ENCODE measurements at regions not wholly inside any gene's neighbourhood (a gene's known extent, or its start where the extent isn't known, plus 50 kb on each side); places are given as distances from the start of the nearest gene placed in this dataset.
"Not testable (repeated sequence)": the region's sequence is repeated elsewhere in the genome, so short reads cannot be mapped to it uniquely, and the experiment has no call there.

- H2AFZ ChIP-seq (ENCODE audit: low read depth, low read length) = peak overlapping the region; percentile 29
- no peaks in the 10 kb centered on the region for H3K4me1 ChIP-seq (ENCODE audit: insufficient read depth, low read length)
- no peaks in the 10 kb centered on the region for H3K9me3 ChIP-seq (ENCODE audit: low read length)
- peak overlapping the region; percentile 71 for H3K4me3 ChIP-seq (ENCODE audit: low read length)
- no peaks in the 10 kb centered on the region for H3K36me3 ChIP-seq (ENCODE audit: insufficient read depth, low read length)
- no peaks in the 10 kb centered on the region for H3K27me3 ChIP-seq (ENCODE audit: insufficient read depth, low read length)
Measured at GRCh38 chrX:66728818-66729271, 90.0 kb upstream of the EDA2R start.

- no peaks in the 10 kb centered on the region for H3K4me1 ChIP-seq (ENCODE audit: insufficient read depth, low read length)
Measured at GRCh38 chrX:66717926-66718325, 79.0 kb upstream of the EDA2R start.

GRCh38 chrX:66698273-66699204 lies 59.7 kb upstream of the EDA2R start:
- H3K36me3 ChIP-seq (ENCODE audit: insufficient read depth, low read length) = no peaks in the 10 kb centered on the region
- no peaks in the 10 kb centered on the region for H3K27me3 ChIP-seq (ENCODE audit: insufficient read depth, low read length)
- no peaks in the 10 kb centered on the region for H3K4me1 ChIP-seq (ENCODE audit: insufficient read depth, low read length)
- H3K9me3 ChIP-seq (ENCODE audit: low read length) = no peaks in the 10 kb centered on the region
- no peak overlapping the region for H3K4me3 ChIP-seq (ENCODE audit: low read length)
- H2AFZ ChIP-seq (ENCODE audit: low read depth, low read length) = no peak overlapping the region

More at GRCh38 chrX:66717926-66718325, 79.0 kb upstream of the EDA2R start:
- Histone ChIP-seq H3K9me3 (ENCODE audit: low read length) (no peaks in the 10 kb centered on the region), H3K27me3 (ENCODE audit: insufficient read depth, low read length) (no peaks in the 10 kb centered on the region), H2AFZ (ENCODE audit: low read depth, low read length) (no peak overlapping the region), H3K36me3 (ENCODE audit: insufficient read depth, low read length) (no peaks in the 10 kb centered on the region), H3K4me3 (ENCODE audit: low read length) (no peak overlapping the region)

GRCh38 chrX:66692512-66692911 lies 53.6 kb upstream of the EDA2R start:
- H2AFZ ChIP-seq (ENCODE audit: low read depth, low read length); H3K36me3 ChIP-seq (ENCODE audit: insufficient read depth, low read length); H3K4me1 ChIP-seq (ENCODE audit: insufficient read depth, low read length); H3K4me3 ChIP-seq (ENCODE audit: low read length); H3K9me3 ChIP-seq (ENCODE audit: low read length); H3K27me3 ChIP-seq (ENCODE audit: insufficient read depth, low read length): not testable (repeated sequence)

Data from neuron (in vitro differentiated cells).